T-cell (primary cell): ENCODE measurements at regions not wholly inside any gene's neighbourhood (a gene's known extent, or its start where the extent isn't known, plus 50 kb on each side); places are given as distances from the start of the nearest gene placed in this dataset.

Source experiments
- ATAC-seq, 4 experiments: fragments of 200-7000 bp in 3 of 4; fragments of 150-1000 bp in 1 of 4; cut with Tn5 transposase; replicated peaks in 1 of 4; 1 replicate in 3 of 4; 2 replicates in 1 of 4; pipeline ENCODE4 v1.10.0; 2021; ENCODE audit warnings: moderate library complexity in 3 of 4, mild to moderate bottlenecking in 2 of 4, moderate number of reproducible peaks in 1 of 4
- CTCF ChIA-PET, 2 donors: fragments of 300-600 bp; sonication (Branson Sonifier 250); formaldehyde crosslinking; loops; one replicate each; lab custom pipeline; 2022; ENCODE audit warnings: antibody characterized with exemption in 2 of 2; lab: Charles Lee
- POLR2A ChIA-PET, 2 donors: fragments of 300-600 bp; sonication (Branson Sonifier 250); formaldehyde crosslinking; loops; one replicate each; lab custom pipeline; 2022; ENCODE audit warnings: antibody characterized with exemption in 2 of 2; lab: Charles Lee
- DNase-seq, 35 experiments: peaks; one replicate each; pipeline versions ENCODE4 v3.0.0 to v3.0.0-alpha.2; 2013 to 2023
- H3K27ac ChIP-seq: one replicate; pipeline ENCODE4 v1.5.1; 2013; ENCODE audit warnings: low read length
- H3K27me3 ChIP-seq, 2 experiments: replicated peaks in 1 of 2; 1 replicate in 1 of 2; 2 replicates in 1 of 2; pipeline versions ENCODE4 v1.6.1 to v1.7.0; 2013; ENCODE audit warnings: low read length in 1 of 2, mixed read lengths in 1 of 2; ENCODE audit not compliant: control insufficient read depth in 2 of 2, insufficient read depth in 2 of 2; ENCODE audit errors: extremely low read depth in 1 of 2
- H3K36me3 ChIP-seq, 2 donors: 1 replicate in 1 of 2; 2 replicates in 1 of 2; pipeline versions ENCODE4 v1.6.1 to v1.7.0; 2013; ENCODE audit warnings: low read length in 1 of 2; ENCODE audit not compliant: control insufficient read depth in 2 of 2, insufficient read depth in 1 of 2; ENCODE audit errors: extremely low read depth in 1 of 2
- H3K4me1 ChIP-seq, 2 experiments: 1 replicate in 1 of 2; 2 replicates in 1 of 2; pipeline versions ENCODE4 v1.6.1 to v1.7.0; 2013; ENCODE audit warnings: low read length in 2 of 2, mixed read lengths in 1 of 2; ENCODE audit not compliant: insufficient read depth in 2 of 2, control insufficient read depth in 1 of 2; ENCODE audit errors: extremely low read depth in 1 of 2
- H3K4me3 ChIP-seq, 2 donors: 1 replicate in 1 of 2; 2 replicates in 1 of 2; pipeline versions ENCODE4 v1.5.1 to v1.7.0; 2013; ENCODE audit warnings: mild to moderate bottlenecking in 2 of 2, low read length in 1 of 2, moderate library complexity in 1 of 2; ENCODE audit not compliant: control insufficient read depth in 1 of 2; ENCODE audit errors: extremely low read depth in 1 of 2
- H3K9me3 ChIP-seq: 2 replicates; pipeline ENCODE4 v1.7.0; 2013
- H3K27ac Mint-ChIP-seq, 2 donors: one replicate each; pipeline ENCODE4 v1.8.0; 2020 to 2021; ENCODE audit warnings: mild to moderate bottlenecking in 2 of 2, mixed read lengths in 2 of 2
- H3K27me3 Mint-ChIP-seq, 2 donors: one replicate each; pipeline ENCODE4 v1.8.0; 2021 to 2022; ENCODE audit warnings: mixed read lengths in 2 of 2
- H3K36me3 Mint-ChIP-seq: one replicate; pipeline ENCODE4 v1.8.0; 2021; ENCODE audit warnings: mixed read lengths
- H3K4me1 Mint-ChIP-seq, 3 donors: one replicate each; pipeline ENCODE4 v1.8.0; 2020 to 2022; ENCODE audit warnings: mixed read lengths in 3 of 3, mild to moderate bottlenecking in 1 of 3
- H3K4me3 Mint-ChIP-seq, 3 donors: one replicate each; pipeline ENCODE4 v1.8.0; 2020 to 2022; ENCODE audit warnings: mild to moderate bottlenecking in 3 of 3, mixed read lengths in 3 of 3, moderate library complexity in 3 of 3
- H3K9me3 Mint-ChIP-seq, 3 donors: one replicate each; pipeline ENCODE4 v1.8.0; 2020 to 2022; ENCODE audit warnings: mixed read lengths in 3 of 3
- WGBS: methylation state at CpG from one replicate; pipeline ENCODE4 v1.1.5; 2013; ENCODE audit warnings: missing lambda C conversion rate; ENCODE audit not compliant: insufficient coverage; 5-methylcytosine and 5-hydroxymethylcytosine counted together

- DNase-seq (no peak), ATAC-seq (no peak)
- H3K36me3 Mint-ChIP-seq = no peaks in the 10 kb centered on the region
- Histone ChIP-seq H3K27ac (no peak overlapping the region), H3K4me3 (no peak overlapping the region), H3K9me3 (no peaks in the 10 kb centered on the region), H3K4me1 (no peaks in the 10 kb centered on the region), H3K36me3 (no peaks in the 10 kb centered on the region), H3K27me3 (no peaks in the 10 kb centered on the region)
- no peak overlapping the region for H3K27ac Mint-ChIP-seq
- no peak overlapping the region for H3K4me3 Mint-ChIP-seq
- CTCF ChIA-PET = no interaction called here
- WGBS = no CpG with 5 or more reads among the region's 1 CpG
- no peaks in the 10 kb centered on the region for H3K27me3 Mint-ChIP-seq
- peaks cover 4 to 6% (median 5%) of the 10 kb centered on the region in 3 donors for H3K9me3 Mint-ChIP-seq
- no peaks in the 10 kb centered on the region for H3K4me1 Mint-ChIP-seq
- POLR2A ChIA-PET = no interaction called here
Observed at GRCh38 chr10:65827359-65827758, 1098.5 kb upstream of the LRRTM3 start.

- ChIA-PET CTCF (no interaction called here), POLR2A (no interaction called here)
- H3K9me3 ChIP-seq = no peaks in the 10 kb centered on the region
- no peaks in the 10 kb centered on the region for H3K36me3 ChIP-seq
- Mint-ChIP-seq H3K4me1 (no peaks in the 10 kb centered on the region), H3K4me3 (no peak overlapping the region), H3K36me3 (no peaks in the 10 kb centered on the region), H3K27me3 (no peaks in the 10 kb centered on the region), H3K27ac (no peak overlapping the region), H3K9me3 (peaks cover 8 to 14% (median 10%) of the 10 kb centered on the region in 3 donors)
- no peak for ATAC-seq
- no peak overlapping the region for H3K27ac ChIP-seq
- no peaks in the 10 kb centered on the region for H3K27me3 ChIP-seq
- no peak for DNase-seq
- H3K4me3 ChIP-seq = no peak overlapping the region
- no peaks in the 10 kb centered on the region for H3K4me1 ChIP-seq
Observed at GRCh38 chr10:65838811-65839210, 1087.0 kb upstream of the LRRTM3 start.

- peaks cover 5 to 18% (median 16%) of the 10 kb centered on the region in 3 donors for H3K9me3 Mint-ChIP-seq
- POLR2A ChIA-PET = no interaction called here
- DNase-seq = no peak
Observed at GRCh38 chr10:65843203-65843602, 1082.6 kb upstream of the LRRTM3 start.

GRCh38 chr10:65845916-65846315 is 1079.9 kb upstream of the LRRTM3 start:
- POLR2A ChIA-PET = no interaction called here
- H3K27ac ChIP-seq = no peak overlapping the region
- CTCF ChIA-PET = no interaction called here
- Mint-ChIP-seq H3K36me3 (no peaks in the 10 kb centered on the region), H3K4me1 (no peaks in the 10 kb centered on the region), H3K9me3 (peaks cover 12 to 24% (median 15%) of the 10 kb centered on the region in 3 donors), H3K27me3 (no peaks in the 10 kb centered on the region), H3K27ac (no peak overlapping the region), H3K4me3 (no peak overlapping the region)
- H3K4me3 ChIP-seq = no peak overlapping the region
- no peak for ATAC-seq
- H3K9me3 ChIP-seq = no peaks in the 10 kb centered on the region
- H3K4me1 ChIP-seq = no peaks in the 10 kb centered on the region
- H3K36me3 ChIP-seq = no peaks in the 10 kb centered on the region
- no peaks in the 10 kb centered on the region for H3K27me3 ChIP-seq
- no peak for DNase-seq

More at GRCh38 chr10:65843203-65843602, 1082.6 kb upstream of the LRRTM3 start:
- H3K9me3 ChIP-seq = no peaks in the 10 kb centered on the region
- H3K4me3 Mint-ChIP-seq = no peak overlapping the region
- no peak for ATAC-seq
- H3K27ac Mint-ChIP-seq = no peak overlapping the region
- no peaks in the 10 kb centered on the region for H3K27me3 Mint-ChIP-seq
- H3K27ac ChIP-seq = no peak overlapping the region
- H3K4me3 ChIP-seq = no peak overlapping the region
- H3K27me3 ChIP-seq = no peaks in the 10 kb centered on the region
- no CpG with 5 or more reads among the region's 3 CpGs for WGBS
- H3K36me3 Mint-ChIP-seq = no peaks in the 10 kb centered on the region
- H3K36me3 ChIP-seq = no peaks in the 10 kb centered on the region
- H3K4me1 ChIP-seq = no peaks in the 10 kb centered on the region
- CTCF ChIA-PET = no interaction called here
- no peaks in the 10 kb centered on the region for H3K4me1 Mint-ChIP-seq

- no peaks in the 10 kb centered on the region for H3K4me1 Mint-ChIP-seq
- Histone ChIP-seq H3K4me3 (no peak overlapping the region), H3K27ac (no peak overlapping the region), H3K9me3 (no peaks in the 10 kb centered on the region), H3K27me3 (no peaks in the 10 kb centered on the region), H3K4me1 (no peaks in the 10 kb centered on the region), H3K36me3 (no peaks in the 10 kb centered on the region)
- no peaks in the 10 kb centered on the region for H3K27me3 Mint-ChIP-seq
- POLR2A ChIA-PET = no interaction called here
- ATAC-seq (no peak), DNase-seq (no peak)
- WGBS = no CpG with 5 or more reads among the region's 1 CpG
- no peak overlapping the region for H3K4me3 Mint-ChIP-seq
- no peak overlapping the region for H3K27ac Mint-ChIP-seq
- no peaks in the 10 kb centered on the region for H3K36me3 Mint-ChIP-seq
- CTCF ChIA-PET = no interaction called here
- H3K9me3 Mint-ChIP-seq = peaks cover 12 to 24% (median 15%) of the 10 kb centered on the region in 3 donors
Observed at GRCh38 chr10:65846541-65846940, 1079.3 kb upstream of the LRRTM3 start.

GRCh38 chr10:65846949-65847348 is 1078.9 kb upstream of the LRRTM3 start:
- Mint-ChIP-seq H3K4me1 (no peaks in the 10 kb centered on the region), H3K36me3 (no peaks in the 10 kb centered on the region), H3K27me3 (no peaks in the 10 kb centered on the region), H3K27ac (no peak overlapping the region), H3K9me3 (peaks cover 12 to 28% (median 16%) of the 10 kb centered on the region in 3 donors), H3K4me3 (no peak overlapping the region)
- no peak overlapping the region for H3K27ac ChIP-seq
- H3K27me3 ChIP-seq = no peaks in the 10 kb centered on the region
- H3K4me3 ChIP-seq = no peak overlapping the region
- CTCF ChIA-PET = no interaction called here
- no peaks in the 10 kb centered on the region for H3K4me1 ChIP-seq
- no peaks in the 10 kb centered on the region for H3K36me3 ChIP-seq
- no CpG with 5 or more reads among the region's 4 CpGs for WGBS
- DNase-seq (no peak), ATAC-seq (no peak)
- POLR2A ChIA-PET = interaction anchor here in 1 of 2 donors (0.7 kb wide), 1 partner anchor 372 kb away, joined by 5 read pairs; no protein-coding TSS in a partner anchor
- H3K9me3 ChIP-seq = no peaks in the 10 kb centered on the region
